HG03378 (cell line): ENCODE measurements at regions not wholly inside any gene's neighbourhood (a gene's known extent, or its start where the extent isn't known, plus 50 kb on each side); places are given as distances from the start of the nearest gene placed in this dataset.

Experiments
- ATAC-seq: cut with Tn5 transposase; IDR thresholded peaks from one replicate; pipeline ENCODE4 v1.9.1; 2021; ENCODE audit warnings: mild to moderate bottlenecking, moderate library complexity; ENCODE audit not compliant: unreplicated experiment

DNA sequence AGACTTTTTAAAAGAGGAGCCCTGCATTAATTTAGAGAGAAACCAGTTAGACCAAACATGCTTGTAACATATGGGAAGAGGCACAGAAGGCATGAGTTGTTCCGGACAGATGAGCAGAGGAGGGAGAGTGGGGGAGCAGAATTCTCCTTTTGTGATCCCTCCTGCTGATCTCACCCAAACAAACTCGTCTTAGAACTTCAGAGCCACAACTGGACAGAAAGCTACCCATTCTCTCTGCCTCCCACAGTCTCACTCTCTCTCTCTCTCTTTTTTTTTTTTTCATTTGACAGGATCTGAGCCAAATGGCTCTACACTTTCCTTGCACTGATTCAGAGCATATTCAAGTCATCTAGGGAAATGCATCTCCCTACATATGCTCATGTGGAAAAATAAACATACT, 196.0 kb upstream of the PAPPA start:
- no peak for ATAC-seq

DNA sequence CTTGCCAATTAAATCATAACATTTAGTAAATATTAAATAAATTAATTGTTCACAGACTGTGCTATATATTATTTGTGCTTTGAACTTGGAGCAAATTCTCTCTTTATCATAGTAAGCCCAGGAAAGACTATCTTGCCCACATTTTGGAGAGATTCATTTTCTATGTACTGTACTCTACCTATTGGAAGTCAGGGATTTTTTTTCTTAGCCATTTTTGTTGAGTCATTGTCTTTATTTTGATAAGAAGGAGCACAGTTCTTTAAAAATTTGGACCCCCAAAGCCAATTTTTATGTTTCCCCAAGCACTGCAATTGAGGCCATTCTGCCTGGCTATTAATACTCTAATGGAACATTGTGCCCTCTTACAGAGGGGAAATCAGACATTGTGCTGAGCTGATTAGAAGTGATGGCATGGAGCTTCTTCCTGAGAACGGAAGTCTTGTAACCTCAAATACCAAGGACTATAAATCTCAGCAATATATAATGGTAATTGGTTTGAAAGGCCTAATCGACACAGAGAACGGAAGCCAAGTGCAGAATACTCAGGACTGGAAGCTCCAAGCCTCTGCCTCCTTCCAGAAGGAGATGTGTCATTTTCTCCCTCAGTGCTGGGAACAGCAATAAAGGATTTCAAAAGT, 188.8 kb upstream of the PAPPA start:
- ATAC-seq: no peak

DNA sequence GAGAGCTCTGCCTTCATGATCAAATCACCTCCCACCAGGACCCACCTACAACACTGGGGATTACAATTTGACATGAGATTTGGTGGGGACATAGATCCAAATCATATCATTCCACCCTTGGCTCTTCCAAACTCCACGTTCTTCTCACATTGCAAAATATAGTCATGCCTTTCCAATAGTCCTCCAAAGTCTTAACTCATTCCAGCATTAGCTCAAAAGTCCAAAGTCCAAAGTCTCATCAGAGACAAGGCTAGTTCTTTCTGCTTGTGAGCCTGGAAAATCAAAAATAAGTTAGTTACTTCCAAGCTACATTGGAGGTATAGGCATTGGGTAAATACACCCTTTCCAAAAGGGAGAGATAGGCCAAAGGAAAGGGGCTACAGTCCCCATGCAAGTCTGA, 186.9 kb upstream of the PAPPA start:
- no peak for ATAC-seq

DNA sequence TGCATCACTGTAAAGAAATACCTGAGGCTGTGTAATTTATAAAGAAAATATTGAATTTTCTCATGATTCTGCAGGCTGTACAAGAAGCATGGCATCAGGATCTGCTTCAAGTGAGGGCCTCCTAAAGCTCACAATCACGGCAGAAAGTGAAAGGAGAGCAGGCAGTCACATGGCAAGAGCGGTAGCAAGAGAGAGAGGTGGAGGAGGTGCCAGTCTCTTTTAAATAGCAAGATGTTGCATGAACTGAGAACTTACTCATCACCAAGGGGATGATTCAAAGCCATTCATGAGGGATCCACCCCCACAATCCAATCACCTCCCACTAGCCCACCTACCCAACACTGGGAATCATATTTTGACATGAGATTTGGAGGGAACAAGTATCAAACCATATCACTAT, 184.5 kb upstream of the PAPPA start:
- no peak for ATAC-seq

DNA sequence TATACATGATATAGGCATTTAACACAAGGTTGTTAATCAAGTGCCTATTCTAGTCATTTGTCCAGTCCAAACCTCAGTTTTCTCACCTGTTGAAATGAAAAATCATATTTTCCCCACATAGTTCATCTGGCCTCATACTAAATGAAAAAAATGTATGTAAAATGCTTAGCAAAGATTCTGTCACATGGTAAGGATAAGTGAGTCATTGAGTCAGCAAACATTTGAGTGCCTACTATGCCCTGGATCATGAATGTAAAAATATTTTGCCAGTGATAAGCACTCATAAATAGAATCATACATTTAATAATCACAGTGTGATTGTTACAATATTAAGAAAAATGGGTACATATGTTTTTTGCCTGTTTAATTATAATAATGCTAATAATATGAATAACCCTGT, 181.2 kb upstream of the PAPPA start:
- ATAC-seq: no peak

DNA sequence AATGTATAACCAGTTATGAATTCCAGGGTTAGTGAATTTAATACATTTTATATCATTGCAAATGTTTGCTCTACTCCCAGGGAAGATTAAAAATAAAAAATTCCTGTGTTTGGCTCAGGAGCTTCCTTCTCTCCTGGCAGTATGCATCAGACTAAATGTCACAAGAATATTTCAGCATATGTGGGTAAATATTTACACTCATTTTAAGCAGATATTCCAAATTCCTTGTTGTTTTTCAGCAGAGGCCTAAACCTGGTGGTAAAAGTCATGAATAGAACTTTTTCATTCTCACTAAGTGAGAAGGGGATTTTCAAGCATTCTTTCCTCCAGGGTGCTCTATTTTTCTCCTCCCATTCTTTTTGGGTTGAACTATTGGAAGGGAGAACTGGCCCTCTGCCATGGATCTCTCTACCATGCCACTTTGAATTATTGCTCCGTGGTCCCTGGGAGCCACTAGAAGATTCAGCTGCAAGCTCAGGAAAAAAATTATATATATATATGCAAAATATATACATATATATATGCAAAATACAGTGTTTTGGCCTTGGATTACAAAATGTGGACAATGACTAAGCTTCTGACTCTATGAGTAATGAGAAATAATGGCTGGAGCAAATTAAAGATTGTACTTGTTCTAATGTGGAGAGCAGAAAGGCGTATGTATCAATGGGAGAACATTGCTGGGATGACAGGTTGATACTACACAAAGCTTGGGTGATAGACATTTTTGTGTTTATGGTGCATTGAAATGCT, 180.6 kb upstream of the PAPPA start:
- no peak for ATAC-seq

DNA sequence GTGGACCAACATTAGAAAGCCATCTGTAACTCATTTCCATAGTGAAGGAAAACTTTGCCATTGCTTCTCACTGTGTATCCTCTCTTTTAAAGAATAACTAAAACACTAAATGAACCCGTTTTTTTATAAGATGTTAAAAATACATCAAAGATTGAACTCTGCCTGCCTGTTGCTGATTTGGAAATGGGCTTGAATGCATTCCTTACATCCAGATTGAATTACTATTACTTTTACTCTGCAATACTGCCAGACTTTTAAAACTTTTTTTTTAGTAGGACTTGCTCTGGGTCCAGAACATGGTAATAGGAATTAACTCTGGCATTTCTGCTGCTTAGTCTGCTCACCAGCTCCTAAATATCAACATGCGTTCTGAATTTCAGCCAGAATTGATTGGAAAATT, 176.8 kb upstream of the PAPPA start:
- ATAC-seq: no peak

DNA sequence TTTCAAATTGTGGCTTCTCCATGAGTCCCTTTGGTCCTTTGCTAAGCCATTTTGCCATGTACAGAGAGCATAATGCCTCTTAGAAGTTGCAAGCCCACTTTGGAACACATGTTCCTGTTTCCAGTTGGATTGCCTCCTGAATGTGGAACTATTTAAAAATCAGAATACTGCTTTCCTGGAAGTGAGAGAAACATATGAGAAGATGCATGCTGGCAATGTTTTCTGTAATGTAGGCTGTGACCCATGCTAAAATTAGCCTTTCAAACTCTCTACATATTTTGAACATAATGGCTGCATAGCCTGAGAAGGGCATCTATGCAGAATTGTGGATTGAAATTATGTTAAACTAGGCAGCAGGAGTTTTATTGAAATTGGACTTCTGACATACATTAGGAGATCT, 175.5 kb upstream of the PAPPA start:
- ATAC-seq: no peak

DNA sequence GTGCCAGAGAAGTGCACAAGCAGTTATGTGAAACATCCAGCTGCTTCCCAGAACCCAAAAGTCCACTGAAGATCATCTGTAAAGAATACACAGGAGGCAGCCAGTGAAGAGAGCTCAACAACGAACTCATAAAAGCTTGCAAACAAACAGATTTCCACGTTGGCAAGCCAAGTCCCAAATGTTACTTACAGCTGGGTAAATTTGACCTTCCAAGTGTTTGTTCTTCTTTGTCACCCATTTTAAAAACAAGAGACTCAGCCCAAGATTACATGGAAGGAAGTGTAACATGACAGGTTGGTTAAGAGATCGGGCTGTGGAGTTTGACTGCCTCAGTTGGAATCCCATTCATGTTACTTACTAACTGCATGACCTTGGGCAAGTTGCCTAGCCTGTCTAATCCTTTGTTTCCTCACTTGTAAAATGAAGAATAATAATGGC, 174.9 kb upstream of the PAPPA start:
- no peak for ATAC-seq

DNA sequence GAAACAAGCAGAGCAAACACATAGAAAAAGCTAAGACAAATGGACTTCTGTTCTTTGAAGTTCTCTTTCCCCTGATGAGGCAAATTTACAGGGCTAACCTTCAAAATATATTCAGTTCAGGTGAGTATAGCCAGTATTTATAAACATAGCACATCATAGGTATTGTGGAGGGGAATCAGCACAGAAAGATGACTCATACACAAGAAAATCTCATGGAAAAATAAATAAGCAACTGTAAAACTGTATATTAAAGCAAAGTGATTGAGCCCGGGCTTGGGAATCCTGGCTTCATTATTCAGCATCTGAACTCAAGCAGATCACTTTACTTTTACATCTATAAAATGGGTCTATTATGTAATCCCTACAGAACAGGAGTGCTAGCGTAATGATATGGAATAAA, 173.5 kb upstream of the PAPPA start:
- ATAC-seq: no peak

DNA sequence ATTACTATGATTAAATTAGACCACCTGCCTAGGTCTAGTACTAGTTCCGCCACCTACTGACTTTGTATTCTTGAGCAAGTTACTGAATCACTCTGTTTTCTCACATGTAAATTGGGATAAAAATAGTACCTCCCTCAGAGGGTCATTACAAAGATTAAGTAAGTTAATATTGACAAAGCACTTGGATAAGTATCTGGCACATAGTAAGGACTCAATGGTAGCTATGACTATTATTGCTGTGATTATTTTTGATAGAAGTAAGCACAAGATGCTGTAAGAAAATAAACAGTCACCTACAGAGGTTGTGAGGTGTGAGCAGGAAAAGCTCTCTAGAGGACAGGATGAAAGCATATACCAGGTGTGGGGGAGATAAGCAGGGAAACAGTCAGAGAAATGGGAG, 173.1 kb upstream of the PAPPA start:
- ATAC-seq: no peak

DNA sequence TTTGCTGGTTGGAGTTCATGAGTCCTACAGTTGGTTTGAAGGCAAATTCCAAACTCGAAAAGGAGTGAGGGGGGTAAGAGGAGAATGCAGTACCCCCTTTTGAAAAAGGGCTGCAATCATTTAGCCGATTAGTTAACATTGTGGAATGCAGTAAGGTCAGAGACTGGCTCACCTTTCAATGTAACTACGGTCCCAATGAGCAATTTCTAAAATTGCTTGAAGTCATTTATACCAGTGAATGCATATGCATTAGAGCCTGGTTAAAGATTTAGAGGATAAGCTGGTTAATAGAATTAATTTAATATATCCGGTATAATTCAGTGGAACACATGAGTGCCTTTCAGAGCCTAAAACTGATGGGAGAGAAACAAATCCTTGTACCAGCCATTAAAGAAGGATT, 172.6 kb upstream of the PAPPA start:
- ATAC-seq: no peak

DNA sequence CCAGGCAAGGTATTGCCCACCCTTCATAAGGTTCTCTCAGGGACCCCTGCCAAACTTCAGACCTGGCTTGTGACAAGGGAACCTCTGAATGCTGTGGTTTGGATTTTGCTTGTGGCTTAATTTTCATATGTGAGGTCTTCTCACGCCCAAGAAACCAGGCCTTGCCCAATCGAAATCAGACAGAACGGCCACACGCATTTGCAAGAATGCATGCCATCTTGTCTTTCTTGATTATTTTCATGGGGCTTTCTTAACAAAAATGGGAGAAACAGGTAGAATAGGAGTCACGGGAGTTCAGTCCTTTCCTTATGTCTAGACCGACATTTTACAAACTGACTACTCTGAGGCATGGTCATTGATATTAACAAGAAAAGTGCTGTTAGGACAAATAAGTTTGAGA, 170.2 kb upstream of the PAPPA start:
- no peak for ATAC-seq

DNA sequence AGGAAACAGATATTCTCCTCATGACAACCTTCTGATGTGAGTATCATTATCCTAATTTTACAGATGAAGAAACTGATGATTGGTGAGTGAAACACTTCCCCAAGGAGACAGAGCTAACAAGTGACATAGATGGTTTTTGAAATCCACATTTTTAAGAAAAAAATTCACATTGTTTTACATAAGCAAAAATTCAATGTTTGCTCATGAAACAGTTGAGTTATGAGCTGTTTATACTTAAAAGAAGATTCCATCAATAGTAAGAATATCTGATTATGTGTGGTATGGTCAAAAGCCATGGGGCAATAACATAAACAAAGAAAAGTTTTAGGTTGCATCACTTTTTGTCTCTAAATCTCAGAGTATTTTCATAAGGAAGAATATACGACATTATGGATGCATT, 167.9 kb upstream of the PAPPA start:
- ATAC-seq: no peak

DNA sequence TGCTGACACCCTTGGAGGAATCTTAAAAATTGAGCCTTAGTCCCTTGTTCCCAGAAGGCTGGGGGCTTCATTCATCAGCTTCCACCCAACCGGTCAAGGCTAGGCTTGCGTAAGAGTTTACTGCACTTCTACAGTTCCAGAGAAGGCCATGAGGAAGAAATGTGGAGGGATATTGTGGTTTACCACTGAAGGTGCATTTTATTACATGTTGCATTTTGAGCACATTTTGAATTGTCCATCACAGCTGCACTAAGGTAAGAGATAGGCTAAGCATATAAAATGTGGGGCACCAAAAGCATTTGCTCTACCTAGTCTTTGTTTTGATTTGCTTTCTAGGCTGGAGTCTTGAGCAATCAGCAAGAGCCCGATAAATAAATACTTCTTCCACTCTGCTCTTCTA, 167.1 kb upstream of the PAPPA start:
- no peak for ATAC-seq

DNA sequence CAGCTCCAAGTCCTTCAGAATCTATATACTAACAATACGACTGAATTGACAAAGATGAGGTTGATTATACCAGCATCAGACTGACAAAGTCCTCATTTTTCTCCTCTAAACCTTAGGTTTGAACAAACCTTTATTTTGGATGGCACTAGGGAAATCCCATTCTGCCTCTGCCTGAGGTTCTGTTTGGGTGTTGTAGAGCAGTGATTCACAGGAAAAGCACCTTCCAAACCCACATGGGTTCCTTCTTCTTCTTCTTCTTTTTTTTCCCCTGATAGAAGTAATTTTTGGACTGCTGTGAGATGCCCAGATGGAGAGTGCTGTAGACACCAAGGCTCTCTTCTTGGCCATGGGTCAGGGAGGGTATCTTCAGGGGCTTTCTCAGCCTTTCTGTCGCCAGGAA, 164.9 kb upstream of the PAPPA start:
- ATAC-seq: no peak

DNA sequence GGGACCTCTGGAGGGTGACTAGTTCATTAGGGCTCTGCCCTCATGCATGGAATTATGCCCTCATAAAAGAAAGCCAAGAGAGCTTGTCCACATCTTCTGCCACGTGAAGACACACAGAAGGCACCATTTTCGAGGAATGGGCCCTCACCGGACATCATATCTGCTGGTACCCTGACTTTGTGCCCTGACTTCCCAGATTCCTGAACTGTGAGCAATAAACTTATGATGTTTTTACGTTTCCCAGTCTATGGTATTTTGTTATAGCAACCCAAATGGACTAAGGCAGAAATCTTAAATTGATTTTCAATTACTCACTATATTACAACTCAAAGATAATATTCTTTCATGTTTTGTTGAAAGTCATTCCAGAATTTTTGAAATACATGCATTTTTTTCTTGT, 163.8 kb upstream of the PAPPA start:
- ATAC-seq: no peak

DNA sequence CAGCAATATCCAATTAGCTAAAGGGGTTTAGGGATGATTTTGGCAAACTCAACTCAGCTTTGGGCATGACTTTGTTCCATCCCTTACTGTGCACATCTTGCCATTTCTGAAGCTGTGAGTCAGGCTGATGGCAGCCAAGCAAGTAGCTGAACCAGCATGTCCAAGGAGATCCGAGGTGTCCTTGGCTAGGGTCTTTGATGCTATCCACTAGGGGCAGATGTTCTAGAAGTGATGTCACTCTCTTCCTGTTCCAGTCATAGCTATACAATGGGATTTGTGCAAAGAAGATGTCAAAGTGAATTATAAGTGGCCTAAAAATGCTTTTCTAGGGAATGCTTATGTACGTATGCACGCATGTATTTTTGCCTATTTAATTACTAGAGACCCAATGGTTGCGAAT, 160.8 kb upstream of the PAPPA start:
- ATAC-seq: no peak

DNA sequence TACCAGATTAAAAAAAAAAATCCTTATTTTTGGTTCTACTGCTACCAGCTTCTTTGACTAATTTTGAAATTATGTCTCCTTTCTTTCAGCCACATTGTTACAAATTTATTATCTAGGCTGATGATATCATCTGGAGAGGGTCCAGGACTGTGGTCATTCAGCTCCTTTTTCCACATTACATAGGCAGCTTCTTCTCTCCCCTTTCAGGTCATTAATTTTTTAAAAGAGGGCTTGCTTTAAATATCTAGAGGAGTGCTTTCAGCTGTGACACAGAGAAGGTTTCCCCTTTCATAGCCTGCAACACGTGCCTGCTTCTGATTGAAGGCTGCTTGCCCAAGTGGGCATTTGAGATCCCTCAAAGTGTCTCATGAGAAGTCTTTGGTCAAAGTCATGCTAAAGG, 155.7 kb upstream of the PAPPA start:
- ATAC-seq: no peak

DNA sequence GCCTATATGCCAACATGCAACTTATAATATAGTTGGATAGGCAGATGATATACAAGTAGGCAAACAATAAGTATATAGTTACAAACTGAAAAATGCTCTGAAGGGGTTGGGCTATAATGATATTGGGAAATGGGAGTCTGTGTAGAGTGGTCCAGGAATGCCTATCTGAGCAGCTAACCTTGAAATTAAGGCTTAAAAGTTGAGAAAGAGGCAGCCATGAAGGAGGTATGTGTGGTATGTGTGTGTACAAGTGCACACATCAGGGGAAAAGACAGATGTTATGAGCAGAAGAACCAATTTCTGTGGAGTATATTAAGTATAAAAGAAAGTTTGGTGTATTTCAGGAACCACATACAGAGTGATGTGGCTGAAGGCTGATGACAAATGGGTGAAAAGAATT, 154.9 kb upstream of the PAPPA start:
- no peak for ATAC-seq

DNA sequence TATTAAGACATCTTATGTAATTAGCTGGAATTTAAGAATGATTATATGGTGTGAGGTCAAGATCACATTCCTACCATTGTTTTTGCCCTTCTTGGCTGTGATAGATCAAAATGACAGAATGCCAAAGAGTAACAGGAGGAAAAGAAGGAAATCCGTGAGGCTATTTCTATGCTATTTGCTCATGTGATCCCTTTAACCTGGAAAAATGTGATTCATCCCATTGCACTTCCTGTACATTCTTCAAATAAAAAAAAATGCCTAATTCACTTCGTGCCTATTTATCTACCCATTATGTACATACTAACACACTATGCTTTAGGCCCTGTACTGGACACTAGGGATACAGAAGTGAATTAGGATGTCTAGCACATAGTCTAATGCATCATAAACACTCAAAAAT, 154.1 kb upstream of the PAPPA start:
- no peak for ATAC-seq

DNA sequence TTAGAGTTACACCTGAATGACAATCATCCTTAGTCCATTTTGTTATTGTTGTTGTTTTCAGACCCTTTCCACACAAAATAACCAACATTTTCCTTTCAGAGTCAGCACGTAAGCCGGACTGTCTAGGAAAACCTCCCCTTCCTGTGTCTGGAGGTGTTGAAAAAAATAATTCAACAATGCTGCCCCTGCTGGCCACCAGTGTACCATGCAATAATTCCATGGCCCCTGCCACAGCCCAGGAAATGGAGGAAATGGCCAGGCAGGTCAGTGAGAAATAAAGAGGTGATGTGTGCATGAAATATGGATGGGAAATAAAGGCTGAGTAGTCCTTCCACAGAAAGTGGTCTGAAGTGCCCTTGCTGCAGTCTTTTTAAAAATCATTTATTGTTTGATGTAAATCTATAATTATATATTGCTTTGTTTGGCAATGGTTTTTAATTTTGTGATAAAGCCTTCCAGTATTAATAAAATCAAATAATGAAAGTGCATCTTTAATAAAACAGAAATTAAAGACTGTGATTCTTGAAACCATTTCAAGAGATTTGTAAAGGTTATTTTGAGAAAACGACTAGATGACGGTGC, 152.8 kb upstream of the PAPPA start:
- ATAC-seq: no peak

DNA sequence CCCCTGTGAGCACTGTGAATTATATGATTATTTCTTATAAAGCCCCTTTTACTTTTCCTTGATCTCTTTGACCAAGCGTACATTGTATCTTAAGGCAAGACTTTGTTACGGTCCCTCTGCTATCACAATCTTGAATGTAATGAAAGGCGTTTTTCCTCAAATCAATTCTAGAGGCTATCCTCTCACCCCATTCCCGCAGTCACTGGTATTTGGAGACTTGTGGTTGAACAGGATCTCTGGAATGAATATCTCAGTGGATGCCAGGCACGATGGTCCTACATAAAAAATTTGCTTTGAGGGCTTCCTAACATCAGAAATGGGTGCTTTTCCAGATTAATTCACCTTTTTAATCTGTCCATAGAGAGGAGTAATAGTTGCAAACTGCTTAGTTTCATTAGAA, 151.4 kb upstream of the PAPPA start:
- no peak for ATAC-seq
